Heart right ventricle (tissue), 16 donors: ENCODE measurements at regions not wholly inside any gene's neighbourhood (a gene's known extent, or its start where the extent isn't known, plus 50 kb on each side); places are given as distances from the start of the nearest gene placed in this dataset.

Experiments used
- ATAC-seq, 8 donors: fragments of 200-7000 bp; cut with Tn5 transposase; one replicate each; pipeline ENCODE4 v1.9.1; 2020; ENCODE audit warnings: mild to moderate bottlenecking in 8 of 8, moderate library complexity in 8 of 8, moderate number of reproducible peaks in 1 of 8
- DNase-seq, 2 donors: peaks; one replicate each; pipeline ENCODE4 v3.0.0-alpha.2; 2020
- H3K27ac ChIP-seq, 10 donors: fragments of 200-600 bp; sonication (generic) in 2 of 10; one replicate each; pipeline versions ENCODE4 v1.5.0 to v1.8.0; 2020 to 2022; ENCODE audit warnings: mild to moderate bottlenecking in 3 of 10
- H3K27me3 ChIP-seq, 7 donors: fragments of 200-600 bp; one replicate each; pipeline ENCODE4 v1.8.0; 2021 to 2022; ENCODE audit warnings: mild to moderate bottlenecking in 2 of 7
- H3K36me3 ChIP-seq, 9 donors: fragments of 200-600 bp; sonication (generic) in 1 of 9; one replicate each; pipeline versions ENCODE4 v1.5.0 to v1.8.0; 2020 to 2022; ENCODE audit warnings: mild to moderate bottlenecking in 2 of 9
- H3K4me1 ChIP-seq, 9 donors: fragments of 200-600 bp; sonication (generic) in 1 of 9; one replicate each; pipeline versions ENCODE4 v1.5.0 to v1.8.0; 2020 to 2022; ENCODE audit warnings: mild to moderate bottlenecking in 4 of 9
- H3K4me3 ChIP-seq, 10 donors: fragments of 200-600 bp; sonication (generic) in 2 of 10; one replicate each; pipeline versions ENCODE4 v1.5.0 to v1.8.0; 2020 to 2022; ENCODE audit warnings: mild to moderate bottlenecking in 7 of 10, moderate library complexity in 2 of 10
- H3K9me3 ChIP-seq, 11 donors: fragments of 200-600 bp in 10 of 11; sonication (generic) in 2 of 11; one replicate each; pipeline versions ENCODE4 v1.5.0 to v1.8.0; 2013 to 2022; ENCODE audit warnings: mild to moderate bottlenecking in 2 of 11, control low read depth in 1 of 11, moderate library complexity in 1 of 11
- WGBS, 2 donors: extraction: QIAGEN DNeasy Blood & Tissue Kit; methylation state at CpG; one replicate each; pipeline ENCODE4 v1.1.7; 2013; ENCODE audit warnings: inconsistent platforms in 1 of 2; 5-methylcytosine and 5-hydroxymethylcytosine counted together
- intact Hi-C, 10 donors: fragments of 100-400 bp; cut with DNase I; formaldehyde crosslinking; loops; one replicate each; pipeline versions ENCODE4 v1.11.1 to v1.14.2; 2022
- TF ChIP-seq, protein P1 (sequence below), 9 donors: fragments of 200-600 bp; sonication (generic) in 2 of 9; IDR thresholded peaks; one replicate each; pipeline versions ENCODE4 v1.5.0 to v1.8.0; 2021 to 2022; ENCODE audit warnings: antibody characterized with exemption in 9 of 9, mild to moderate bottlenecking in 5 of 9, moderate library complexity in 1 of 9
- donor health status: Arrhythmogenic right ventricular cardiomyopathy.
- donor health status: ischemic (EF 13 %, LVEDD 7.1; RV severe dilation, severe dysfunction).
- donor health status: healthy with polysubstance abuse.
- donor health status: DM: no; HTN: yes; CAD: no.
- donor health status: DM: no; HTN: no; CAD: no.
- donor health status: ischemic (EF 25% LVEDD 6.9; RV normal size, moderate dysfunction).
- donor health status: ischemic (EF 25% LVEDD 5.7; RV mildly dilated, moderate dysfunction).
- donor health status: healthy.
- donor health status: DM: yes; HTN: yes; CAD: no.
- donor health status: Ischemic cardiomyopathy.
- donor health status: ischemic (EF 35%, LVEDD 5.7; RV mildly dilated, moderate dysfunction).
- donor health status: nonischemic (EF 11% LVEDD 7.7; RV severe dilation, severe dysfunction).
- donor health status: DM: yes; HTN: yes; CAD: no.
- donor health status: PGD.
- donor health status: ischemic (EF 29% LVEDD 5.4; RV normal size, mild dysfunction).
- donor health status: nonischemic (EF 23%, LVEDD 6.1; RV moderate dilation, normal function).

DNA sequence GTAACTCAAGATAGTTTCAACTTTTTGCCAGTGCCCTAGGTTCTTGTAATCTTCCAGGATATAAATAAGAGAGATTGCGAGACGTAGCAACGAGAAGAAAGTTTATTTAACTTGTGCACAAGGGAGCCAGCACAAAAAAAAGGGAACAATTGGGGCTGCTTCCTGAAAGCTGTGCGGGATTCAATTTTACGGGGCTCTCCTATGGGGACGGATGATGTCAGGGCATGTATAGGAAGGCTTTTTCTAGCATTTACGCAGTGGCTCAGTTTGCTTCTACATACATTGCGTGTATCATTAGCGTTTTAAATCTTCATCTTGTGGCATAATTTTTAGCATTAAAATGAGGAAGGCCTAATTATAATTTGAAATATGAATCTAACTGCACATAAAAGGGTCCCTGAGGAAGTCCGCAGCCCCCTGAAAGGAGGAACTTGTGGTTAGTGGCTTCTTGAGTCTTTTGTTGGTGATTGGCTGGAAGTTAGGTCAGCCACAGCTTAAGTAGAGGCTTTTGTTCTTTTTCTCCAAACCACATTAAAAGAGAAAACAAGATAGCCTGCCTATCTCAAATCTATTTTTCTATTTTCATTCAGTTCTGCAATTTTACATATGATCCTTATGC is 668.2 kb upstream of the NDST4 start:
- TF ChIP-seq, protein P1, sequence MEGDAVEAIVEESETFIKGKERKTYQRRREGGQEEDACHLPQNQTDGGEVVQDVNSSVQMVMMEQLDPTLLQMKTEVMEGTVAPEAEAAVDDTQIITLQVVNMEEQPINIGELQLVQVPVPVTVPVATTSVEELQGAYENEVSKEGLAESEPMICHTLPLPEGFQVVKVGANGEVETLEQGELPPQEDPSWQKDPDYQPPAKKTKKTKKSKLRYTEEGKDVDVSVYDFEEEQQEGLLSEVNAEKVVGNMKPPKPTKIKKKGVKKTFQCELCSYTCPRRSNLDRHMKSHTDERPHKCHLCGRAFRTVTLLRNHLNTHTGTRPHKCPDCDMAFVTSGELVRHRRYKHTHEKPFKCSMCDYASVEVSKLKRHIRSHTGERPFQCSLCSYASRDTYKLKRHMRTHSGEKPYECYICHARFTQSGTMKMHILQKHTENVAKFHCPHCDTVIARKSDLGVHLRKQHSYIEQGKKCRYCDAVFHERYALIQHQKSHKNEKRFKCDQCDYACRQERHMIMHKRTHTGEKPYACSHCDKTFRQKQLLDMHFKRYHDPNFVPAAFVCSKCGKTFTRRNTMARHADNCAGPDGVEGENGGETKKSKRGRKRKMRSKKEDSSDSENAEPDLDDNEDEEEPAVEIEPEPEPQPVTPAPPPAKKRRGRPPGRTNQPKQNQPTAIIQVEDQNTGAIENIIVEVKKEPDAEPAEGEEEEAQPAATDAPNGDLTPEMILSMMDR (IDR thresholded peaks at IDR 0.05) = no peak
- WGBS, 2 donors = 62 to 77% methylated on average over 10 of the region's 10 CpGs
- no peaks in the 10 kb centered on the region for H3K27me3 ChIP-seq
- H3K27ac ChIP-seq = no peak overlapping the region
- H3K4me1 ChIP-seq = no peaks in the 10 kb centered on the region
- ATAC-seq (peak in 1 of 8 donors; percentile 37), DNase-seq (no peak)
- no peaks in the 10 kb centered on the region for H3K36me3 ChIP-seq
- H3K4me3 ChIP-seq = no peak overlapping the region
- intact Hi-C loops = no loop called here
- no peaks in the 10 kb centered on the region for H3K9me3 ChIP-seq

DNA sequence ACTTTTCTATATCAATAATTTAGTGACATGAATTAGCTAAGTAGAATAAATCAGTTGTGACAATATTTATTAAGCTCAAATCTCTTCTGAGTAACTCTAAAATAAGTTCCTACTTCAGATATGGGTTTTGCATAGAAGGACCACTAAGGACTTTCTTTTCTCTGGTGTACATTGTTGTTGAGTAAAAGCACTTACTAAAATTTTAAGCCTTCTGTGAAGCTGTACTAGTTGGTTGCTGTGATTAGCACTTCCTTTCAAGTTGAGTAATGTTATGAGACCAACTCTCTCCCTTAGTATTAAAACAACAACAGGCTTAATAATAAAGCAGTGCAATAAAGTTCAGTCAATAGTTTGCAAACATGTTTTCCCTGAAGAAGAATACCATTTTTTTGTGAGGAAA is 667.4 kb upstream of the NDST4 start:
- Histone ChIP-seq H3K4me3 (no peak overlapping the region), H3K9me3 (no peaks in the 10 kb centered on the region), H3K36me3 (no peaks in the 10 kb centered on the region), H3K27me3 (no peaks in the 10 kb centered on the region), H3K4me1 (no peaks in the 10 kb centered on the region), H3K27ac (no peak overlapping the region)
- intact Hi-C loops = no loop called here
- ATAC-seq (no peak), DNase-seq (no peak)
- TF ChIP-seq, protein P1 (IDR thresholded peaks at IDR 0.05) = no peak

DNA sequence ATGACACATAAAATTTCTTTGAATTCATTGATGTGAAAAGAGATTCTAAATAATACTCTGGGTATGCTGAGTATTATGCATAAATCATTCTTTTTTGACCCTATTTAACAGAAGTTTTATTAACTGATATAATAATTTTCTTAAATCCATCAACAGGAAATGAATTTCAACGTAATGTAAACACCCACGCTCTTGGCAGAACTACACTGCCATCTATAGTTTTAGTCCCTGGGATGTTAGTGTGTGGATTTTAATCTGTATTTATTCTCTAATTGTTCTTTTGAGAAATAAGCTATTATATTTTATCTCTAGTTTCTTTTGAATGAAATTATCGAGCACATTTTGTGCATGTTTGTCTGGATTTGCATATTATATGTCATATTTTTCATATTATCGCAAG is 666.8 kb upstream of the NDST4 start:
- TF ChIP-seq, protein P1 (IDR thresholded peaks at IDR 0.05) = no peak
- DNase-seq (no peak), ATAC-seq (no peak)
- Histone ChIP-seq H3K4me3 (no peak overlapping the region), H3K4me1 (no peaks in the 10 kb centered on the region), H3K27ac (no peak overlapping the region), H3K27me3 (no peaks in the 10 kb centered on the region), H3K36me3 (no peaks in the 10 kb centered on the region), H3K9me3 (no peaks in the 10 kb centered on the region)
- WGBS, 2 donors = 61 to 69% methylated on average over 4 of the region's 4 CpGs
- intact Hi-C loops = no loop called here

DNA sequence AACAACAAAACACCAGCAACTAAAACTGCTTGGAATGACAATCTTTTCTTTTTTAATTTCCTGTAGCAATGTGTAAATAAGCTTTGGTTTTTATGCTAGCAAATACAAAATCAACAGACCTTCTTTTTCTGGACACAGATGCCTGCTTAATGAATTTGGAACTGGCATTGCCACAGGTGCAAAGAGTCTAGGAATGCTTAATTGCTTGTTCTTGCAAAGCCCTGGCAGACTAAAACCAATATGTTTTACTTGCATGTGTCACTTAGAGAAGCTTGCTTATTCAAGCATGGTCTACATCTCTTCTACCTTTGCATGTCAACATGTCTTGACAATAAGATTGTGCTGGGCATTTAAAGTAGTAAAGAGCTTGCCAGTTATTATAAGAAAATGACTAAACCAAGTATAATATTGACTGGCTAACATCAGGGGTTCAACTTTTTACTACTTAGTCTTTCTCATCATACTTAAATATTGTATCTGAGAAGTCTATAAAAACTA is 656.7 kb upstream of the NDST4 start:
- H3K27me3 ChIP-seq = no peaks in the 10 kb centered on the region
- no peak overlapping the region for H3K4me3 ChIP-seq
- no peak overlapping the region for H3K27ac ChIP-seq
- DNase-seq (no peak), ATAC-seq (no peak)
- H3K9me3 ChIP-seq = no peaks in the 10 kb centered on the region
- no peaks in the 10 kb centered on the region for H3K4me1 ChIP-seq
- H3K36me3 ChIP-seq = no peaks in the 10 kb centered on the region
- TF ChIP-seq, protein P1 (IDR thresholded peaks at IDR 0.05) = no peak
- intact Hi-C loops = no loop called here
